Activated naive CD8-positive, alpha-beta T cell treated with anti-CD3 and anti-CD28 coated beads for 36 hours (primary cell): ENCODE measurements at regions not wholly inside any gene's neighbourhood (a gene's known extent, or its start where the extent isn't known, plus 50 kb on each side); places are given as distances from the start of the nearest gene placed in this dataset.
"Not testable (repeated sequence)": the region's sequence is repeated elsewhere in the genome, so short reads cannot be mapped to it uniquely, and the experiment has no call there.

ENCODE experiments used
- DNase-seq: peaks from one replicate; pipeline ENCODE4 v3.0.0; 2021
- H3K27ac Mint-ChIP-seq: one replicate; pipeline ENCODE4 v1.8.0; 2022; ENCODE audit warnings: mild to moderate bottlenecking, moderate library complexity, mixed read lengths
- H3K27me3 Mint-ChIP-seq: one replicate; pipeline ENCODE4 v1.8.0; 2022; ENCODE audit warnings: mild to moderate bottlenecking, mixed read lengths
- H3K36me3 Mint-ChIP-seq: one replicate; pipeline ENCODE4 v1.8.0; 2021; ENCODE audit warnings: mild to moderate bottlenecking, mixed read lengths
- H3K4me1 Mint-ChIP-seq: one replicate; pipeline ENCODE4 v1.8.0; 2021; ENCODE audit warnings: mixed read lengths
- H3K4me3 Mint-ChIP-seq: one replicate; pipeline ENCODE4 v1.8.0; 2022; ENCODE audit warnings: mild to moderate bottlenecking, moderate library complexity, mixed read lengths
- H3K9me3 Mint-ChIP-seq: one replicate; pipeline ENCODE4 v1.8.0; 2022; ENCODE audit warnings: mixed read lengths

- Mint-ChIP-seq H3K4me3 (no peak overlapping the region), H3K36me3 (no peaks in the 10 kb centered on the region), H3K27ac (no peak overlapping the region), H3K4me1 (no peaks in the 10 kb centered on the region), H3K27me3 (no peaks in the 10 kb centered on the region), H3K9me3 (no peaks in the 10 kb centered on the region)
- peak; percentile 42 for DNase-seq
Observed at GRCh38 chr1:219416598-219417238, 196.2 kb downstream of the ZC3H11B start.

- no peaks in the 10 kb centered on the region for H3K9me3 Mint-ChIP-seq
- H3K4me1 Mint-ChIP-seq = no peaks in the 10 kb centered on the region
- H3K4me3 Mint-ChIP-seq = no peak overlapping the region
- H3K36me3 Mint-ChIP-seq = no peaks in the 10 kb centered on the region
- no peak for DNase-seq
- no peak overlapping the region for H3K27ac Mint-ChIP-seq
- no peaks in the 10 kb centered on the region for H3K27me3 Mint-ChIP-seq
Observed at GRCh38 chr1:219415915-219416314, 197.0 kb downstream of the ZC3H11B start.

GRCh38 chr1:219415433-219415832 is 197.5 kb downstream of the ZC3H11B start:
- H3K36me3 Mint-ChIP-seq = no peaks in the 10 kb centered on the region
- H3K9me3 Mint-ChIP-seq = no peaks in the 10 kb centered on the region
- no peak overlapping the region for H3K4me3 Mint-ChIP-seq
- no peak overlapping the region for H3K27ac Mint-ChIP-seq
- H3K4me1 Mint-ChIP-seq = no peaks in the 10 kb centered on the region
- H3K27me3 Mint-ChIP-seq = no peaks in the 10 kb centered on the region
- DNase-seq = no peak

GRCh38 chr1:219414250-219414649 is 198.7 kb downstream of the ZC3H11B start:
- H3K27me3 Mint-ChIP-seq = no peaks in the 10 kb centered on the region
- no peaks in the 10 kb centered on the region for H3K4me1 Mint-ChIP-seq
- H3K27ac Mint-ChIP-seq = no peak overlapping the region
- H3K36me3 Mint-ChIP-seq = no peaks in the 10 kb centered on the region
- DNase-seq = no peak
- H3K4me3 Mint-ChIP-seq = no peak overlapping the region
- no peaks in the 10 kb centered on the region for H3K9me3 Mint-ChIP-seq

- Mint-ChIP-seq H3K36me3 (no peaks in the 10 kb centered on the region), H3K27me3 (no peaks in the 10 kb centered on the region), H3K4me3 (no peak overlapping the region), H3K4me1 (no peaks in the 10 kb centered on the region), H3K9me3 (no peaks in the 10 kb centered on the region), H3K27ac (no peak overlapping the region)
- no peak for DNase-seq
Observed at GRCh38 chr1:219413536-219413935, 199.4 kb downstream of the ZC3H11B start.

GRCh38 chr1:219412772-219413171 is 200.1 kb downstream of the ZC3H11B start:
- Mint-ChIP-seq H3K9me3 (no peaks in the 10 kb centered on the region), H3K27me3 (no peaks in the 10 kb centered on the region), H3K4me3 (no peak overlapping the region), H3K36me3 (no peaks in the 10 kb centered on the region), H3K4me1 (no peaks in the 10 kb centered on the region), H3K27ac (no peak overlapping the region)
- DNase-seq = no peak

GRCh38 chr1:219410721-219411120 is 202.2 kb downstream of the ZC3H11B start:
- not testable (repeated sequence) for H3K27ac Mint-ChIP-seq, DNase-seq, H3K27me3 Mint-ChIP-seq, H3K9me3 Mint-ChIP-seq, H3K36me3 Mint-ChIP-seq, H3K4me1 Mint-ChIP-seq, H3K4me3 Mint-ChIP-seq

GRCh38 chr1:219405531-219406331 is 207.2 kb downstream of the ZC3H11B start:
- Mint-ChIP-seq H3K36me3 (no peaks in the 10 kb centered on the region), H3K4me1 (no peaks in the 10 kb centered on the region), H3K27ac (no peak overlapping the region), H3K9me3 (no peaks in the 10 kb centered on the region), H3K4me3 (no peak overlapping the region), H3K27me3 (peaks cover under 1% of the 10 kb centered on the region)
- DNase-seq = no peak

GRCh38 chr1:219404629-219405028 is 208.3 kb downstream of the ZC3H11B start:
- no peaks in the 10 kb centered on the region for H3K4me1 Mint-ChIP-seq
- peaks cover 4% of the 10 kb centered on the region for H3K27me3 Mint-ChIP-seq
- no peaks in the 10 kb centered on the region for H3K36me3 Mint-ChIP-seq
- H3K9me3 Mint-ChIP-seq = no peaks in the 10 kb centered on the region
- no peak overlapping the region for H3K27ac Mint-ChIP-seq
- no peak for DNase-seq
- no peak overlapping the region for H3K4me3 Mint-ChIP-seq

GRCh38 chr1:219402925-219403324 is 210.0 kb downstream of the ZC3H11B start:
- peaks cover 1% of the 10 kb centered on the region for H3K9me3 Mint-ChIP-seq
- no peaks in the 10 kb centered on the region for H3K36me3 Mint-ChIP-seq
- H3K4me3 Mint-ChIP-seq = no peak overlapping the region
- H3K27me3 Mint-ChIP-seq = peaks cover 4% of the 10 kb centered on the region
- no peaks in the 10 kb centered on the region for H3K4me1 Mint-ChIP-seq
- no peak overlapping the region for H3K27ac Mint-ChIP-seq
- DNase-seq = no peak

GRCh38 chr1:219401724-219402625 is 210.9 kb downstream of the ZC3H11B start:
- DNase-seq = no peak
- Mint-ChIP-seq H3K27ac (no peak overlapping the region), H3K4me3 (no peak overlapping the region), H3K27me3 (peaks cover 4% of the 10 kb centered on the region), H3K36me3 (no peaks in the 10 kb centered on the region), H3K9me3 (peaks cover 9% of the 10 kb centered on the region), H3K4me1 (no peaks in the 10 kb centered on the region)

GRCh38 chr1:219399446-219399845 is 213.5 kb downstream of the ZC3H11B start:
- no peak overlapping the region for H3K27ac Mint-ChIP-seq
- H3K4me3 Mint-ChIP-seq = no peak overlapping the region
- peaks cover 3% of the 10 kb centered on the region for H3K36me3 Mint-ChIP-seq
- no peak for DNase-seq
- peaks cover 28% of the 10 kb centered on the region for H3K9me3 Mint-ChIP-seq
- H3K27me3 Mint-ChIP-seq = peaks cover 4% of the 10 kb centered on the region
- H3K4me1 Mint-ChIP-seq = no peaks in the 10 kb centered on the region

GRCh38 chr1:219398815-219399396 is 214.0 kb downstream of the ZC3H11B start:
- Mint-ChIP-seq H3K4me3 (no peak overlapping the region), H3K9me3 (peaks cover 28% of the 10 kb centered on the region), H3K4me1 (no peaks in the 10 kb centered on the region), H3K27ac (no peak overlapping the region), H3K27me3 (peaks cover 4% of the 10 kb centered on the region), H3K36me3 (peaks cover 3% of the 10 kb centered on the region)
- no peak for DNase-seq

- Mint-ChIP-seq H3K27me3 (peaks cover 4% of the 10 kb centered on the region), H3K4me1 (no peaks in the 10 kb centered on the region), H3K9me3 (peaks cover 33% of the 10 kb centered on the region), H3K27ac (no peak overlapping the region), H3K36me3 (peaks cover 3% of the 10 kb centered on the region), H3K4me3 (no peak overlapping the region)
- no peak for DNase-seq
Observed at GRCh38 chr1:219397511-219397910, 215.4 kb downstream of the ZC3H11B start.

GRCh38 chr1:219391297-219391696 is 217.6 kb downstream of the LYPLAL1 start:
- Mint-ChIP-seq H3K4me1 (no peaks in the 10 kb centered on the region), H3K36me3 (peaks cover 4% of the 10 kb centered on the region), H3K9me3 (peaks cover 20% of the 10 kb centered on the region), H3K4me3 (no peak overlapping the region), H3K27ac (no peak overlapping the region), H3K27me3 (no peaks in the 10 kb centered on the region)
- DNase-seq = no peak
